Fibroblast of lung (primary cell): ENCODE measurements at regions not wholly inside any gene's neighbourhood (a gene's known extent, or its start where the extent isn't known, plus 50 kb on each side); places are given as distances from the start of the nearest gene placed in this dataset.

Source experiments
- CTCF ChIP-seq, 2 donors: IDR thresholded peaks in 1 of 2; conservative IDR thresholded peaks in 1 of 2; 1 replicate in 1 of 2; 2 replicates in 1 of 2; pipeline ENCODE4 v1.5.1; 2011 to 2012; ENCODE audit warnings: low read length in 2 of 2, control low read depth in 1 of 2, inconsistent platforms in 1 of 2, low read depth in 1 of 2, mild to moderate bottlenecking in 1 of 2
- EZH2 ChIP-seq: IDR thresholded peaks from 2 replicates; pipeline ENCODE4 v1.5.1; 2012; ENCODE audit warnings: low read length, control low read depth, mild to moderate bottlenecking; ENCODE audit errors: missing control alignments

- TF ChIP-seq CTCF (conservative IDR thresholded peaks at IDR 0.05 in 1 of 2, IDR thresholded peaks at IDR 0.05 in 1 of 2; ENCODE audit: low read depth in 1 of 2, low read length in 2 of 2) (no peak), EZH2 (no peak)
Observed at GRCh38 chr17:69997332-69997731, 77.7 kb upstream of the KCNJ16 start.
